ENCODE measurements at regions not wholly inside any gene's neighbourhood (a gene's known extent, or its start where the extent isn't known, plus 50 kb on each side); places are given as distances from the start of the nearest gene placed in this dataset.

DNA sequence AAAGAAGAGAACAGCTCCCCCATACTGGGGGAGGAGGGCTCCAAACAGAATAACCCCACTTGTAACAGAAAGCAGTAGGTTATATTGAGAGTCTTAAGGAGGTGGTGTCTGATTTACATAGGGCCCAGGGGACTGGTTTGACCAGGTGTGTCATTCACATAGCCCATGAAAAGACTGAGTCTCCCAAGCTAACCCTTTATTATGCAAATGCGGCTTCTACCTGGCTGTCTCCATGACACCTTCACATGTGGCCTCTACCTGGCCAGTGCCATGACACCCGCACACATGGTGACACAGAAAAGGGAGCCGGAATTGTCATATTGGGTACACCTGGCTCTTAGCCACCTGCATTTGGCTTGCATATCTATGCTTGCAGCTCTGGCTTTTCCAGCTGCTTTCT lies 1057.2 kb upstream of the PIK3C3 start:
- CTCF ChIA-PET: no interaction called here
- BruUV-seq (replicated peaks): no TSS peak
- Histone ChIP-seq H3K36me3 (ENCODE audit: control insufficient read depth, insufficient read depth, low read length) (no peaks in the 10 kb centered on the region), H3K27me3 (replicated peaks; ENCODE audit: control insufficient read depth, insufficient read depth, low read length) (no peaks in the 10 kb centered on the region), H3K4me1 (no peaks in the 10 kb centered on the region), H3K9me3 (no peaks in the 10 kb centered on the region), H3K4me3 (ENCODE audit: low read depth, low read length) (no peak overlapping the region)
- Mint-ChIP-seq H3K27me3 (ENCODE audit: insufficient read depth, unreplicated experiment) (no peaks in the 10 kb centered on the region), H3K4me1 (ENCODE audit: low read depth, unreplicated experiment) (no peaks in the 10 kb centered on the region), H3K4me3 (ENCODE audit: unreplicated experiment) (no peak overlapping the region), H3K9me3 (ENCODE audit: unreplicated experiment) (no peaks in the 10 kb centered on the region), H3K36me3 (ENCODE audit: insufficient read depth, unreplicated experiment) (no peaks in the 10 kb centered on the region), H3K27ac (ENCODE audit: unreplicated experiment) (no peak overlapping the region)
- POLR2A ChIA-PET: no interaction called here
- intact Hi-C loops (cut with micrococcal nuclease; ENCODE audit: unreplicated experiment): no loop called here
- no peak for DNase-seq
- TF ChIP-seq, protein P1, sequence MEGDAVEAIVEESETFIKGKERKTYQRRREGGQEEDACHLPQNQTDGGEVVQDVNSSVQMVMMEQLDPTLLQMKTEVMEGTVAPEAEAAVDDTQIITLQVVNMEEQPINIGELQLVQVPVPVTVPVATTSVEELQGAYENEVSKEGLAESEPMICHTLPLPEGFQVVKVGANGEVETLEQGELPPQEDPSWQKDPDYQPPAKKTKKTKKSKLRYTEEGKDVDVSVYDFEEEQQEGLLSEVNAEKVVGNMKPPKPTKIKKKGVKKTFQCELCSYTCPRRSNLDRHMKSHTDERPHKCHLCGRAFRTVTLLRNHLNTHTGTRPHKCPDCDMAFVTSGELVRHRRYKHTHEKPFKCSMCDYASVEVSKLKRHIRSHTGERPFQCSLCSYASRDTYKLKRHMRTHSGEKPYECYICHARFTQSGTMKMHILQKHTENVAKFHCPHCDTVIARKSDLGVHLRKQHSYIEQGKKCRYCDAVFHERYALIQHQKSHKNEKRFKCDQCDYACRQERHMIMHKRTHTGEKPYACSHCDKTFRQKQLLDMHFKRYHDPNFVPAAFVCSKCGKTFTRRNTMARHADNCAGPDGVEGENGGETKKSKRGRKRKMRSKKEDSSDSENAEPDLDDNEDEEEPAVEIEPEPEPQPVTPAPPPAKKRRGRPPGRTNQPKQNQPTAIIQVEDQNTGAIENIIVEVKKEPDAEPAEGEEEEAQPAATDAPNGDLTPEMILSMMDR (IDR thresholded peaks at IDR 0.05; ENCODE audit: insufficient read depth in 1 of 2, low read depth in 1 of 2, low read length in 1 of 2, severe bottlenecking in 1 of 2, unreplicated experiment in 1 of 2): no peak

DNA sequence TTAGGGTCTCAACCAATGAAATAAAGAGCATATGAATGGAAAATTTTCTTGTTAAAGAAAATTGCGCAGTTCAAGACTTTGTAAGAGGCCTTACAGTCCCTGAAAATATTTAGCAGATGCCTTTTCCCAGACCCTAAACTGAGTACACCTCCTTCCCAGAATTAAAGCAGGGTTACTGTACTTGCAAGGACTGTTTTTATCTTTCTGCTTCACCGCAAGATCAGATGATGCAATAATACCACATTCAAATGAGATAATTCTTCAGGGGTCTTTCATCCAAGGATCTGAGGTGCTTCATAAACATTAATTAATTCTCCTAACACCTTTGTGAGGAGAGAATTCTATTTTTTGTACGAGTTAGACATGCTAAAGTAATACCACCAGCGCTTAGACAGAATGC lies 1071.8 kb upstream of the PIK3C3 start:
- no peak overlapping the region for H3K27ac Mint-ChIP-seq (ENCODE audit: unreplicated experiment)

DNA sequence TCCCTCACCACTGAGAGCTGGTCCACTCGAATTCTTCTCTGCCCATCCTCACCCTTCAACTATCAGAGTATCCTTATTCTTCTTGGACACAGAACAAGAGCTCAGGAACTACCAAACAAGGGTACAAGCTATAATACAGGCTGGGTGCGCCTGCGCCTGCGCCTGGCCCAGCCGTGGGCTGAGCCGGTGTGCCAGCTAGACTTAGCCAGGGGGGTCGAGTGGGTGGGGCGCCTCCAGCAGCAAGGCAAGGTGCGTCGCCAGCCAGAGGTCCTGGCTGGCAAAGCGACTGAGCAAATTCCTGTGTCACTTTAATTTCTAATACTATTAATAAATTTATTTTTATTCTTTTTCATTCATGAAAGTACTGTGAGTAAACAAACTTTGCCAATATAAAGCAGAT lies 1072.6 kb upstream of the PIK3C3 start:
- TF ChIP-seq, protein P1 (IDR thresholded peaks at IDR 0.05; ENCODE audit: insufficient read depth in 1 of 2, low read depth in 1 of 2, low read length in 1 of 2, severe bottlenecking in 1 of 2, unreplicated experiment in 1 of 2): no peak
- no TSS peak for BruUV-seq (replicated peaks)
- Mint-ChIP-seq H3K27ac (ENCODE audit: unreplicated experiment) (no peak overlapping the region), H3K27me3 (ENCODE audit: insufficient read depth, unreplicated experiment) (peaks cover 3% of the 10 kb centered on the region), H3K9me3 (ENCODE audit: unreplicated experiment) (no peaks in the 10 kb centered on the region), H3K4me3 (ENCODE audit: unreplicated experiment) (no peak overlapping the region), H3K4me1 (ENCODE audit: low read depth, unreplicated experiment) (no peaks in the 10 kb centered on the region), H3K36me3 (ENCODE audit: insufficient read depth, unreplicated experiment) (no peaks in the 10 kb centered on the region)
- H3K9me3 ChIP-seq: no peaks in the 10 kb centered on the region
- H3K4me3 ChIP-seq (ENCODE audit: low read depth, low read length): no peak overlapping the region
- H3K4me1 ChIP-seq: no peaks in the 10 kb centered on the region
- no peaks in the 10 kb centered on the region for H3K27me3 ChIP-seq (replicated peaks; ENCODE audit: control insufficient read depth, insufficient read depth, low read length)
- ChIA-PET POLR2A (no interaction called here), CTCF (no interaction called here)
- DNase-seq: no peak
- intact Hi-C loops (cut with micrococcal nuclease; ENCODE audit: unreplicated experiment): no loop called here
- H3K36me3 ChIP-seq (ENCODE audit: control insufficient read depth, insufficient read depth, low read length): no peaks in the 10 kb centered on the region

More for the DNA sequence above, 1071.8 kb upstream of the PIK3C3 start:
- no peaks in the 10 kb centered on the region for H3K27me3 ChIP-seq (replicated peaks; ENCODE audit: control insufficient read depth, insufficient read depth, low read length)
- peaks cover 3% of the 10 kb centered on the region for H3K27me3 Mint-ChIP-seq (ENCODE audit: insufficient read depth, unreplicated experiment)
- H3K4me3 Mint-ChIP-seq (ENCODE audit: unreplicated experiment): no peak overlapping the region
- no peaks in the 10 kb centered on the region for H3K4me1 ChIP-seq
- H3K9me3 ChIP-seq: no peaks in the 10 kb centered on the region
- no peaks in the 10 kb centered on the region for H3K4me1 Mint-ChIP-seq (ENCODE audit: low read depth, unreplicated experiment)
- H3K36me3 Mint-ChIP-seq (ENCODE audit: insufficient read depth, unreplicated experiment): no peaks in the 10 kb centered on the region
- POLR2A ChIA-PET: no interaction called here
- TF ChIP-seq, protein P1 (IDR thresholded peaks at IDR 0.05; ENCODE audit: insufficient read depth in 1 of 2, low read depth in 1 of 2, low read length in 1 of 2, severe bottlenecking in 1 of 2, unreplicated experiment in 1 of 2): no peak
- DNase-seq: no peak
- no peaks in the 10 kb centered on the region for H3K9me3 Mint-ChIP-seq (ENCODE audit: unreplicated experiment)
- CTCF ChIA-PET: no interaction called here
- intact Hi-C loops (cut with micrococcal nuclease; ENCODE audit: unreplicated experiment): no loop called here
- no TSS peak for BruUV-seq (replicated peaks)
- no peak overlapping the region for H3K4me3 ChIP-seq (ENCODE audit: low read depth, low read length)
- no peaks in the 10 kb centered on the region for H3K36me3 ChIP-seq (ENCODE audit: control insufficient read depth, insufficient read depth, low read length)

All from Caco-2 (cell line).